ENCODE measurements at regions not wholly inside any gene's neighbourhood (a gene's known extent, or its start where the extent isn't known, plus 50 kb on each side); places are given as distances from the start of the nearest gene placed in this dataset.
"Not testable (repeated sequence)": the region's sequence is repeated elsewhere in the genome, so short reads cannot be mapped to it uniquely, and the experiment has no call there.

DNA sequence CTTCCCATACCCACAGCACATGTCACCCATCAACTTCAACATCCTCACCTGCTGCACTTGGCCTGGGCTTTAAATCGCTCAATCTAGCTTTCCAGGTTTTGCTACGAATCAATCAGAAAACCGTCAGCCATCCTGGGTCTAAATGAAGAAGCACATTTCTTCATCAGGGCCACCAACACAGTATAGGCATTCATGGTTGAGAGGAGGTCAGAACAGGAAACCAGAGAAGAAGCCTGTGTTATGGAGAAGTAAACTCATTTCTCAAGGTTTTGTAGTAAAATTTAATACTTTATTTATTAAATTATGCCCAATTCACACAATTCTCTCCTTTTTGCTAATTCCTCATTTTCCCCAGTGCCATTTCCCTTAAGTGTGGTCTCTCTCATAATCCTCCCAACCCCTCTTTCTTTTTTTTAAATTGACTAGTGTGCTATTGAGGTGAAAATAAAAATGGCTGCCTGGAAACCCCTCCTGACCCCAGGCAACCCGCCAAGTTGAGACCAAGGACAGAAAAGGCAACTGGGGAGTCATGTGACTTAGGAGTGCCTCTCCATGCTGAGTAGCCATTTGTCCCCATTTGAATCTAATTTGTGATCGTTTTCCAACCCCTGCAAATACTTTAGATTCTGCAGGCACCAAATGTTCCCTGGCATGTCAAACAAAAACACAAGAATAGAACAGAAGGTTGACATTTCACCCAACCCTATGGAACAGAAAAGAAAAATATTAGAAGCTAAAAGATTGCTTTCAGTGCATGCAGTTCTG, 181.1 kb upstream of the NAMPT start:
- DNase-seq = peak; percentile 39
- ATAC-seq (ENCODE audit: poor library complexity) = peak; percentile 59
- intact Hi-C loops (cut with DNase I) = loop anchor here (10.0 kb wide), 2 partner anchors 181 to 411 kb away; partner anchors contain the start of gene NAMPT

DNA sequence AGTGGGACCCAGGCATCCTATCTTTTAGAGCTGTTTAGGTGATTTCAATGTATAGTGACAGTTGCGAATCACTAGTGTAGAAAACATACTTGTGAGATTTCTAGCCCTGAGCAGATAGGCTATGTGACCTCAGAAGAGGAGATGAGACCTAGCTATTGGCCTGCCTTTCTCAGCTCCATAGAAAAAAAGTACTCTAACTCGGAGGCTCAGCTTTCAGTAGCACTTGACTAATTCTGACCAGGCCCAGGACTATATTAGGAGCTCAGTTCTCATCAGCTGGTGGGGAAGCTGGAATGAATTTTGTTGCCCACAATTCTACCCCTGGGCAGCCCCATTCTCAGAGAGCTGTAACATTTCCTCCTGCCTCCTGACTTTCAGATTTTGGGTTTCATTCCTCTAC, 179.9 kb upstream of the NAMPT start:
- no peak for ATAC-seq (ENCODE audit: poor library complexity)
- no peak for DNase-seq
- intact Hi-C loops (cut with DNase I) = loop anchor here (10.0 kb wide), 2 partner anchors 180 to 410 kb away; partner anchors contain the start of gene NAMPT

GRCh38 chr7:106463851-106464611, 179.2 kb upstream of the NAMPT start:
- intact Hi-C loops (cut with DNase I) = loop anchor here (10.0 kb wide), 2 partner anchors 179 to 409 kb away; partner anchors contain the start of gene NAMPT
- no peak for ATAC-seq (ENCODE audit: poor library complexity)

DNA sequence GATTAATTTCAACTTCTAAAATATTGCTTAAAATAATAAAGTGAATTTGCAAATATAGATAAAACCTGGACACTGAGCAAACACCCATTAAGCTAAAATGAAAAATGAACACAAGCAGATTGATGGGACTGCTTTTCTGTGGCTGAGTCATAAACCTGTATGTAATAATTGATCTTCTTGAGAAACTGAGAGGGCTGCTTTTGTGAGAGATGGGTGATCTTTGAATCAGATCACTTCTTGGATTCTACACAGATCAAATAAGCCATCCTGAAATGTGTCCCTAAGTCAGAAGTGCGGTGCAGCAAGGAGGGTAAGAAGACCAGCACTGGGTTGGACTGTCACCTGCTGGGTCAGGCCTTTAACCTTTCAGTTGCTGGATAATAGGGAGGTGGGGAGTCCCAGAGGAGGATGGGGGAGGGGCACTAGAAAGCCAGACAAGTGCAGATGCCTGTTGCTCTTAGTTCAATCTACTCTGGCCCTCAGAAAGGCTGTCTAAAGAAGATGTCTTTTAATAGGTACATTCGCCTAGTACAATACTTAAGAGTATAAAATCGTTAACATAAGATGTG, 178.2 kb upstream of the NAMPT start:
- ATAC-seq (ENCODE audit: poor library complexity) = no peak
- DNase-seq = no peak
- intact Hi-C loops (cut with DNase I) = loop anchor here (1.0 to 10.0 kb wide), 3 partner anchors 178 to 408 kb away; partner anchors contain the start of gene NAMPT

More at GRCh38 chr7:106463851-106464611, 179.2 kb upstream of the NAMPT start:
- no peak for DNase-seq

GRCh38 chr7:106462365-106462859, 177.6 kb upstream of the NAMPT start:
- DNase-seq (no peak), ATAC-seq (ENCODE audit: poor library complexity) (peak; percentile 63)
- intact Hi-C loops (cut with DNase I) = loop anchor here (1.0 to 10.0 kb wide), 3 partner anchors 178 to 408 kb away; partner anchors contain the start of gene NAMPT

DNA sequence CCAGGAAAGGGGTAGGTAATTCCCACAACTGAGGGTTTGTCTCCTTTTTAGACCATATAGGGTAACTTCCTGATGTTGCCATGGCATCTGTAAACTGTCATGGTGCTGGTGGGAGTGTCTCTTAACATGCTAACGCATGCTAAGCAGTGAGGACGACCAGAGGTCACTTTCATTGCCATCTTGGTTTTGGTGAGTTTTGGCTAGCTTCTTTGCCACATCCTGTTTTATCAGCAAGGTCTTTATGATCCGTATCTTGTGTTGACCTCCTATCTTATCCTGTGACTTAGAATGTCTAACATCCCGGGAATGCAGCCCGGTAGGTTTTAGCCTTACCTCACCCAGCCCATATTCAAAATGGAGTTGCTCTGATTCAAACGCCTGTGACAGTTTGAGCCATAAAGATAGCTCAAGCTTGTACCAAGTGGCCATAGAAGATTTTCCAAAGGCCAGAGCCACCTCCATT, 176.0 kb upstream of the NAMPT start:
- intact Hi-C loops (cut with DNase I) = loop anchor here (10.0 kb wide), 2 partner anchors 176 to 406 kb away; partner anchors contain the start of gene NAMPT
- ATAC-seq (ENCODE audit: poor library complexity) (no peak), DNase-seq (no peak)

GRCh38 chr7:106459397-106460072, 174.8 kb upstream of the NAMPT start:
- no peak for DNase-seq
- intact Hi-C loops (cut with DNase I) = loop anchor here (10.0 kb wide), 2 partner anchors 175 to 405 kb away; partner anchors contain the start of gene NAMPT
- no peak for ATAC-seq (ENCODE audit: poor library complexity)

- ATAC-seq (ENCODE audit: poor library complexity) (no peak), DNase-seq (no peak)
- intact Hi-C loops (cut with DNase I) = no loop called here
Measured at GRCh38 chr7:106457678-106458077, 172.9 kb upstream of the NAMPT start.

DNA sequence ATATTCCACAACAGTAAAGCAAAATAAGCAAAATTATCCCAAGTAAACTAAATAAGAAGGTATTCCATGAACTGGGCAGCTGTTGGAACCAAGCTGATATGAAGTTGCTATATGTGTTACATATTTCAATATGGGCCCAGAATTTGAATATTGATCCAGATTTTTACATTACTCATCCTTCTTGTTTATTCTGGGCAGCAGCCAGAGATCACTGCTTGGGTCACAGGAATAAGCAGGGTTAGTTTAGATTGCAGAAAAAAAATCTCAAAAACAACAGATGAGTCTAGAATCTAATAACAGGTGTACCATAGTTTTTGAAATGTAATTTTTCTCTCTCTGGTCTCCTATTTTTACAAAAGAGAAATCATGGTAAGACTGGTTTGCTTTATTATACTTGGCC, 171.5 kb upstream of the NAMPT start:
- ATAC-seq (ENCODE audit: poor library complexity) (no peak), DNase-seq (no peak)
- intact Hi-C loops (cut with DNase I) = no loop called here

- intact Hi-C loops (cut with DNase I) = no loop called here
- DNase-seq (no peak), ATAC-seq (ENCODE audit: poor library complexity) (no peak)
Measured at GRCh38 chr7:106452031-106452851, 167.5 kb upstream of the NAMPT start.

DNA sequence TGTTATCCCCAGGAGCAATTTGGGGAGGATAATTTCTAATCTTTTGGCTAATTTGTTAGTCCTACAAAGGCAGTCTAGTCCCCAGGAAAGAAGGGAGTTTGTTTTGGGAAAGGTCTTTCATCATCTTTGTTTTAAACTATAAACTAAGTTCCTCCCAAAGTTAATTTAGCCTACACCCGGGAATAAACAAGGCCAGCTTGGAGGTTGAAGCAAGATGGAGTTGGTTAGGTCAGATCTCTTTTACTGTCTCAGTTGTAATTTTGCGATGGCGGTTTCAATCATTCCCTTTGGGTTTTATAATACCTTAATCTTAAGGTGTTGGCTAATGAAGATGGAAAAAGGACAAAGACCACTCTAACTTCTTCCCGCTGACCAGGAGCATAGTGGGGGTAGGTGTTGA, 166.4 kb upstream of the NAMPT start:
- no peak for DNase-seq
- no peak for ATAC-seq (ENCODE audit: poor library complexity)
- intact Hi-C loops (cut with DNase I) = no loop called here

- ATAC-seq (ENCODE audit: poor library complexity) (no peak), DNase-seq (no peak)
- intact Hi-C loops (cut with DNase I) = no loop called here
Measured at GRCh38 chr7:106450716-106451115, 165.9 kb upstream of the NAMPT start.

DNA sequence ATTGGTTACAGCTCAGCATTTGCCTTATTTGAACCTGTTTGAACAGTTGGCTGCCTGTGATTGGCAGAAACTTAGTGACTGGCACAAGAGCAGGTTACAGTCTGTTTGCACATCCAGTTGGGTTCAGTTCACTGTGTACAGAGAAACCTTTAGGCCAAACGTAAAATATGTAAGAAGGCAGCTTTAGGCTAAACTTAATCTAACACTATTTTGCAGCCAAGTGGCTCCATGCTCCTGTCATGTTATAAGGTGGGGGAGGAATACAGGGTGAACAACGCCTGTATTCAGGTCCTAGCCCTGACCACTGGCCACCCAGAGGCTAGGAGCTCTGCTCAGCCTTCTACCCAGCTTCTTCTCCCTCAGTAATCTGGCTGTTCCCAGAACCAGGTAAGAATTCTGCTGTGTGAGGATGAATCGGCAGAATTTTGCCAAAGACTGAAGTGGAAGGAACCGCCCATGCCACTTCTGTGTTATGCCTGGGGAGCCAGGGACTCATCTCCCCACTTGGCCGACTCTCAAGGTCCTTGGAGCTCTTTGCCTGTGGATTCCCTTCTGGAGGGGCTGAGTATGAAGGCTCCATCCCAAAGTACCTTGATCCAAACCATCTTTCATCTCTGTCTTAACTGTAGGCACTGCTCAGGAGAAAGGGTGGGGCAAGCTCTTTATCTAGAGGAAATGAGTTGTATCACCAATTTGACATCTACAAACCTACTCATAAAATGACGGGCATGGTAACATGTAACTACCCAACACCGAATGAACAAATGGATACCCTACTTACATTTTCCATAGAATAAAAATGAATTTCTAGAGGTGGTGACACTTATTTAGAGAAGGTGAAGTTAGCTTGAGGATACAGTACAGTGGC, 164.4 kb upstream of the NAMPT start:
- ATAC-seq (ENCODE audit: poor library complexity) (no peak), DNase-seq (no peak)
- intact Hi-C loops (cut with DNase I) = no loop called here

DNA sequence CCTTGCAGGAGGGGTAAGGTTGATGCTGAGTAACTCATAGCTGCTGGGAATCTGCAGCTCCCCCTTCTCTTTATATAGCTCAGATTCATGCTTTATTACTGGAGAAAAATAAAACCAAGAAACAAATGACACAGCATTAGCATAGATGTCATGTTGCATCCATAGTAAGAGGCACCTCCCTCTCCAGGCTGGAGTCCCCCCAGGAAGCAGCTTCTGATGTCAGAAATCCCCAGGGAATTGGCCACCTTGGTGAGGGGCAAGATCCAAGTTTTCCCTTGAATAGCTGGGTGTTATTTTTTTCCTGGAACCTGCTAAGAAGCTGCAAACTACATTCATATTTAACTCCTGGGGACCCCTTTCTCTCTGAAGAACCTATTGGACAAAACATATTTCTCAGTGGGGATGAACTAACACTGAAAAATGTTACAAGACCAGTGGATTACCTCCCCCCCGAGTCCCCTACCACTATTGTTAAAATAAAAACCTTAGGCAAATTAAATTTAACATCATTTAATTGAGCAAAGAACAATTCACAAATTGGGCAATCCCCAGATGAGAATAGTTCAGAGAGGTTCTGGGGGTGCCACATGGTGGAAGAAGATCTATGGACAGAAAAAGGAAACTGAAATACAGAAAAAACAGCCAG, 163.7 kb upstream of the NAMPT start:
- no peak for DNase-seq
- no peak for ATAC-seq (ENCODE audit: poor library complexity)
- intact Hi-C loops (cut with DNase I) = no loop called here

DNA sequence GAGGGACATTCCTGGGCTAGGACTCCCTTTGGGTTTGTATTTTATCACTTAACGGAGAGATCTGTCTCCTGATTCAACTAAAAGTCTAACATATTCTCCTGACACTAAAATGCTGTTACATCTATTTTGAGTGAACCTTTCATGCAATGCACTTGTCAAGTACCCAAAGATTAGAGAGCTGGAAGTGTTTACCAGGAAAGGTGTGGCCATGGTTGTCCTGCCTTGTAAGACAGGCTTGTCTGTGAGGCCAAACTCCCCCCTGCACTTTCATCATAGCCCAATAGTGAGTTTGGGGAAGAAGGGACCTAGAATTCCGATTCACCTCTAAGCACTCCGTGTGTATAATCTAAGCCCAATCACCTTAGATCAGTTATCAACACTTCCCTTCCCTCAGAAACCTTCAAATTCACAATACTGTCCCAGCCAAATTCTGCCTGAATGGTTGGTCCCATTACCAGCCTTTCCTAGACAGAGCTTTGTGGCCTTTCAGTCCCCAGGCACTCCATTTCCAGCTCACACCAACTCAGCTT, 162.6 kb upstream of the NAMPT start:
- DNase-seq = no peak
- intact Hi-C loops (cut with DNase I) = no loop called here
- peak; percentile 60 for ATAC-seq (ENCODE audit: poor library complexity)

GRCh38 chr7:106445366-106445765, 160.6 kb upstream of the NAMPT start:
- ATAC-seq (ENCODE audit: poor library complexity); intact Hi-C loops (cut with DNase I); DNase-seq: not testable (repeated sequence)

Measured in Right ventricle myocardium superior (tissue), 1 donor.